ENCODE measurements at regions not wholly inside any gene's neighbourhood (a gene's known extent, or its start where the extent isn't known, plus 50 kb on each side); places are given as distances from the start of the nearest gene placed in this dataset.

- Histone ChIP-seq H3K27me3 (ENCODE audit: control insufficient read depth, insufficient read depth, low read length) (no peaks in the 10 kb centered on the region), H3K27ac (ENCODE audit: insufficient read depth, low read length) (no peak overlapping the region), H3K4ac (ENCODE audit: low read depth, low read length) (no peak overlapping the region), H3K9me3 (ENCODE audit: control insufficient read depth, insufficient read depth, low read length) (no peaks in the 10 kb centered on the region), H3K18ac (ENCODE audit: low read depth, low read length) (no peak overlapping the region), H4K91ac (ENCODE audit: insufficient read depth, low read depth, low read length) (no peak overlapping the region), H2BK15ac (ENCODE audit: low read depth, low read length) (no peak overlapping the region), H3K56ac (ENCODE audit: extremely low read depth, insufficient read depth, low read length) (no peak overlapping the region), H3K4me3 (ENCODE audit: insufficient read depth, low read depth, low read length) (no peak overlapping the region), H3K23ac (ENCODE audit: low read depth, low read length) (no peak overlapping the region), H3K14ac (replicated peaks; ENCODE audit: low read depth, low read length) (no peak overlapping the region), H3K9me1 (ENCODE audit: insufficient read depth, low read length) (no peaks in the 10 kb centered on the region), H3K4me2 (ENCODE audit: low read depth, low read length) (no peak overlapping the region), H2AK5ac (ENCODE audit: low read depth, low read length) (no peak overlapping the region), H4K20me1 (ENCODE audit: insufficient read depth, low read length) (no peaks in the 10 kb centered on the region), H2AK9ac (replicated peaks; ENCODE audit: low read depth, low read length, poor library complexity) (no peak overlapping the region), H2AFZ (replicated peaks; ENCODE audit: low read length, poor library complexity) (no peak overlapping the region), H3K4me1 (ENCODE audit: control insufficient read depth, insufficient read depth, low read length) (no peaks in the 10 kb centered on the region), H4K5ac (ENCODE audit: low read depth, low read length) (no peak overlapping the region), H4K8ac (ENCODE audit: low read depth in 2 of 2, low read length in 2 of 2) (no peak overlapping the region), H3K36me3 (ENCODE audit: control insufficient read depth, insufficient read depth, low read length) (no peaks in the 10 kb centered on the region), H3K9ac (ENCODE audit: low read depth, low read length) (no peak overlapping the region), H2BK120ac (ENCODE audit: low read depth, low read length) (no peak overlapping the region), H3K79me1 (ENCODE audit: low read depth in 1 of 2, low read length in 2 of 2) (no peaks in the 10 kb centered on the region), H2BK5ac (ENCODE audit: low read depth, low read length, poor library complexity, severe bottlenecking) (no peak overlapping the region), H2BK20ac (ENCODE audit: low read depth, low read length) (no peak overlapping the region)
- dilution Hi-C loops (cut with HindIII; ENCODE audit: low sequenced_read_pairs, unreplicated experiment) (no loop called here), in situ Hi-C loops (cut with MboI; ENCODE audit: low sequenced_read_pairs) (no loop called here), intact Hi-C loops (cut with micrococcal nuclease) (no loop called here)
- no CpG with 5 or more reads among the region's 1 CpG for WGBS, 2 experiments (ENCODE audit: extremely low coverage in 2 of 2, insufficient read length in 1 of 2)
- no TSS peak for BruUV-seq (replicated peaks)
- POLR2A ChIA-PET (ENCODE audit: unreplicated experiment) = no interaction called here
- TF ChIP-seq CHD1 (IDR thresholded peaks at IDR 0.05; ENCODE audit: low read depth, low read length) = no peak
- DNase-seq = peak; percentile 0
- CTCF ChIA-PET = no interaction called here
- ATAC-seq (ENCODE audit: low read depth) = no peak
These were observed 176.2 kb downstream of the DMRTA1 start for GRCh38 chr9:22622815-22623214.

Data from IMR-90 (cell line).